ENCODE measurements at regions not wholly inside any gene's neighbourhood (a gene's known extent, or its start where the extent isn't known, plus 50 kb on each side); places are given as distances from the start of the nearest gene placed in this dataset.

- H3K9ac ChIP-seq (ENCODE audit: insufficient read depth in 1 of 2, low read depth in 2 of 2, low read length in 2 of 2): no peak overlapping the region
- H3K4me3 ChIP-seq: no peak overlapping the region
- H3K79me2 ChIP-seq (ENCODE audit: control insufficient read depth, insufficient read depth, low read length): no peaks in the 10 kb centered on the region
- intact Hi-C loops (cut with micrococcal nuclease) (no loop called here), in situ Hi-C loops (cut with MboI) (no loop called here)
- ATAC-seq (no peak), DNase-seq (ENCODE audit: extremely low read depth in 1 of 4, low spot score in 3 of 4) (no peak), FAIRE-seq (no peak)
- 0% methylated on average over 4 of the region's 4 CpGs for whole genome bisulfite sequencing (ENCODE audit: insufficient coverage, low coverage, missing lambda C conversion rate)
- no TSS peak for BruUV-seq (replicated peaks)
- H3K4me1 ChIP-seq (replicated peaks in 1 of 2; ENCODE audit: control insufficient read depth in 2 of 2, insufficient read depth in 2 of 2, low read length in 2 of 2): no peaks in the 10 kb centered on the region
- ChIA-PET CTCF (ENCODE audit: low intra/inter-chr PET ratio) (no interaction called here), POLR2A (no interaction called here)
- no peaks in the 10 kb centered on the region for H3K27me3 ChIP-seq (ENCODE audit: control insufficient read depth in 2 of 2, insufficient read depth in 2 of 2, low read length in 2 of 2)
- TF ChIP-seq SAP30 (IDR thresholded peaks at IDR 0.05; ENCODE audit: borderline replicate concordance, insufficient read depth, low read depth, low read length, poor library complexity, severe bottlenecking) (no peak), PRPF4 (IDR thresholded peaks at IDR 0.05; ENCODE audit: insufficient read depth, low read depth, low read length, poor library complexity, severe bottlenecking) (no peak)
- no peak overlapping the region for H2AFZ ChIP-seq (ENCODE audit: low read depth, low read length)
- H3K27ac ChIP-seq (ENCODE audit: extremely low read depth, low read depth, low read length): no peak overlapping the region
- H3K36me3 ChIP-seq (ENCODE audit: control insufficient read depth, insufficient read depth, low read length): no peaks in the 10 kb centered on the region
- no peaks in the 10 kb centered on the region for H3K9me1 ChIP-seq (ENCODE audit: control insufficient read depth, insufficient read depth, low read length)
- no peaks in the 10 kb centered on the region for H3K9me3 ChIP-seq (replicated peaks; ENCODE audit: control insufficient read depth, insufficient read depth, low read depth, low read length)
- no peaks in the 10 kb centered on the region for H4K20me1 ChIP-seq (replicated peaks; ENCODE audit: control insufficient read depth, insufficient read depth, low read length)
- no peak overlapping the region for H3K4me2 ChIP-seq (ENCODE audit: insufficient read depth, low read length)
Measured at GRCh38 chr18:65522907-65523306, 227.9 kb upstream of the CDH7 start.

- Histone ChIP-seq H2AFZ (ENCODE audit: low read depth, low read length) (no peak overlapping the region), H3K4me2 (ENCODE audit: insufficient read depth, low read length) (no peak overlapping the region), H3K4me1 (replicated peaks in 1 of 2; ENCODE audit: control insufficient read depth in 2 of 2, insufficient read depth in 2 of 2, low read length in 2 of 2) (no peaks in the 10 kb centered on the region), H3K9me1 (ENCODE audit: control insufficient read depth, insufficient read depth, low read length) (no peaks in the 10 kb centered on the region), H3K4me3 (no peak overlapping the region), H3K79me2 (ENCODE audit: control insufficient read depth, insufficient read depth, low read length) (no peaks in the 10 kb centered on the region), H3K36me3 (ENCODE audit: control insufficient read depth, insufficient read depth, low read length) (no peaks in the 10 kb centered on the region), H3K9me3 (replicated peaks; ENCODE audit: control insufficient read depth, insufficient read depth, low read depth, low read length) (no peaks in the 10 kb centered on the region), H3K27me3 (ENCODE audit: control insufficient read depth in 2 of 2, insufficient read depth in 2 of 2, low read length in 2 of 2) (no peaks in the 10 kb centered on the region), H4K20me1 (replicated peaks; ENCODE audit: control insufficient read depth, insufficient read depth, low read length) (no peaks in the 10 kb centered on the region), H3K27ac (ENCODE audit: extremely low read depth, low read depth, low read length) (no peak overlapping the region), H3K9ac (ENCODE audit: insufficient read depth in 1 of 2, low read depth in 2 of 2, low read length in 2 of 2) (no peak overlapping the region)
- POLR2A ChIA-PET: no interaction called here
- ATAC-seq: no peak
- WGBS (ENCODE audit: insufficient coverage, low coverage, missing lambda C conversion rate): 0% methylated on average over 5 of the region's 5 CpGs
- BruUV-seq (replicated peaks): no TSS peak
- CTCF ChIA-PET (ENCODE audit: low intra/inter-chr PET ratio): no interaction called here
- no peak for FAIRE-seq
- in situ Hi-C loops (cut with MboI): no loop called here
- intact Hi-C loops (cut with micrococcal nuclease): no loop called here
- no peak for TF ChIP-seq KDM2B (CRISPR knock-in tag; IDR thresholded peaks at IDR 0.05)
- TF ChIP-seq ATF1 (CRISPR knock-in tag; IDR thresholded peaks at IDR 0.05): no peak
- TF ChIP-seq ATF1 (tag; IDR thresholded peaks at IDR 0.05): peak; percentile 70
- peak in 1 of 4 experiments; percentile 0 for DNase-seq (ENCODE audit: extremely low read depth in 1 of 4, low spot score in 3 of 4)
Measured at GRCh38 chr18:65516209-65516608, 234.6 kb upstream of the CDH7 start.

All from K562 (cell line).